ENCODE measurements at regions not wholly inside any gene's neighbourhood (a gene's known extent, or its start where the extent isn't known, plus 50 kb on each side); places are given as distances from the start of the nearest gene placed in this dataset.

DNA sequence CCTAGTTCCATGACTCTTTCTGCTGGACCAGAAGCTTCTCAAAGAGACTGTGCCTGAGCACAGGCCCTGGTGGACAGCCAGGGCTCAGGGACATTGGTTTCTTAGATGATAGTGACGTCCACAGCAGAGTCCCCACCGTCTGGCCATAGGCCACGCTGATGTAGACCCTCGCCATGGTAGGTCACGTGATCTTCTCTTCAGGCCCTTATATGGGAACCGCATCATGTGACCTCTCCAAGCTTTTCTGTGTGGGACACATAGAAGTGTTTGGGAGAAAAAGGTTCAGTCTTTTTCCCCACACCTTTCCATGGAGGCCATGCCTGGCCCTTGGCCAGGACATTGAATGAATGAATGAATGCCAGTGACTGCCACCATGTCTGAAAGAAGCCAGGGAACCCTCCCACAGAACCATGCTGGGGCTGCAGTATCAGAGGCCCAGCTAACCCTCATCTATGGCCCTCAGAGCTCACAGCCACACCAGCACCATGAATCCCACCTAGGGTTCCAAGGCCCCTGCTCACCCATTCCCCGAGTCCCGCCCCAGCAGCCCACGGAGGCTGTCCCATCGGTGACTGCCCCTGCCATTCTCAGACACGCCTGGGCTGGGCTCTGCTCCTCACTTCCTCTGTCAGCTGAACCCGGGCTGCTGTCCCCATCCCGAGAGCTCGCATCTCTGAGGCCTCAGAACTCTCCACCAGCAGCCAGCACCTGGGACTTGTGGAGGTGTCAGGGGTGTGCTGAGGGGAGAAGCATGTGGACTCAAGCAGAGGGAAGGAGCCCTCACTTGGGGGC, 292.1 kb downstream of the ADGRD1 start:
- TF ChIP-seq, protein P1, sequence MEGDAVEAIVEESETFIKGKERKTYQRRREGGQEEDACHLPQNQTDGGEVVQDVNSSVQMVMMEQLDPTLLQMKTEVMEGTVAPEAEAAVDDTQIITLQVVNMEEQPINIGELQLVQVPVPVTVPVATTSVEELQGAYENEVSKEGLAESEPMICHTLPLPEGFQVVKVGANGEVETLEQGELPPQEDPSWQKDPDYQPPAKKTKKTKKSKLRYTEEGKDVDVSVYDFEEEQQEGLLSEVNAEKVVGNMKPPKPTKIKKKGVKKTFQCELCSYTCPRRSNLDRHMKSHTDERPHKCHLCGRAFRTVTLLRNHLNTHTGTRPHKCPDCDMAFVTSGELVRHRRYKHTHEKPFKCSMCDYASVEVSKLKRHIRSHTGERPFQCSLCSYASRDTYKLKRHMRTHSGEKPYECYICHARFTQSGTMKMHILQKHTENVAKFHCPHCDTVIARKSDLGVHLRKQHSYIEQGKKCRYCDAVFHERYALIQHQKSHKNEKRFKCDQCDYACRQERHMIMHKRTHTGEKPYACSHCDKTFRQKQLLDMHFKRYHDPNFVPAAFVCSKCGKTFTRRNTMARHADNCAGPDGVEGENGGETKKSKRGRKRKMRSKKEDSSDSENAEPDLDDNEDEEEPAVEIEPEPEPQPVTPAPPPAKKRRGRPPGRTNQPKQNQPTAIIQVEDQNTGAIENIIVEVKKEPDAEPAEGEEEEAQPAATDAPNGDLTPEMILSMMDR (conservative IDR thresholded peaks at IDR 0.05) = no peak
- no peak for TF ChIP-seq ZFX (IDR thresholded peaks at IDR 0.05)
